NCI-H2196 treated with DMSO at 0.1 percent for 48 hours (cell line): ENCODE measurements at regions not wholly inside any gene's neighbourhood (a gene's known extent, or its start where the extent isn't known, plus 50 kb on each side); places are given as distances from the start of the nearest gene placed in this dataset.

ENCODE experiments used
- DNase-seq: peaks from one replicate; lab custom pipeline; 2025; ENCODE audit not compliant: unreplicated experiment; lab: John Stamatoyannopoulos, UW

DNA sequence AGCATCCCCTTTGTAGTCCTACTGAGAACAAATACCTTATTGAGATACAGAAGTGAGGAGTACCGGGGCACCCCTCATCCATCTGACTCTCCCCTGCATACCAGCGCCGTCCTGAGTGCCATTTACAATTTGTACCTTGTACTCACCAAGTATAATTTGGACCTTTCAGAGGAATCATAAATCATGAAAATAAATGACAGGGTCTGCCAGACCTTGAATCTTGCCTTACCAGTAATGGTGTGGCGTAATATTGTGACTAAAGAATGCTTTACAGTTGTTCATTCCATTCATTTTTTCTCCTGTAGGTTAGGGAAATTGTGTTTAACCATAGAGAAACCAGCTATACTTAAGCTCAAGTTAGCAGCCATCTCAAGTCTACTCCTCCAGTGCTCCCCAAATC is 243.7 kb upstream of the RGS6 start:
- DNase-seq: no peak

DNA sequence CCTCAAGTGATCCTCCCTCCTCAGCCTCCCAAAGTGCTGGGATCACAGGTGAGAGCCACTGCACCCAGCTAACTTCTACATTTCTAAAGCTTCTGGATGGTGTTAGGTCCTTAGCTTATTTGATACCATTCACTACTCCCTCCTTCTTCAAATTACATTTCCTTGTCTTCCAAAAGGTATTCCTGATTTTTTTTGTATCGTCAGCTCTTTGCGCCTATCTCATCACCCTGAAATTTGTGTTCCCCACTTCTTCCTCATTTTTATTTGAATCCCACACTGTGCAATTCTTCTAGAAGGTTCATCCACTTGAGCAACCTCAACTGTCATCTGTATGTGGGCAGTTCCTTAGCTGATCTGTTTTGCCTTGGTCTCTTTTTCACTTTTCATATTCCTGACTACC is 241.8 kb upstream of the RGS6 start:
- DNase-seq: no peak

DNA sequence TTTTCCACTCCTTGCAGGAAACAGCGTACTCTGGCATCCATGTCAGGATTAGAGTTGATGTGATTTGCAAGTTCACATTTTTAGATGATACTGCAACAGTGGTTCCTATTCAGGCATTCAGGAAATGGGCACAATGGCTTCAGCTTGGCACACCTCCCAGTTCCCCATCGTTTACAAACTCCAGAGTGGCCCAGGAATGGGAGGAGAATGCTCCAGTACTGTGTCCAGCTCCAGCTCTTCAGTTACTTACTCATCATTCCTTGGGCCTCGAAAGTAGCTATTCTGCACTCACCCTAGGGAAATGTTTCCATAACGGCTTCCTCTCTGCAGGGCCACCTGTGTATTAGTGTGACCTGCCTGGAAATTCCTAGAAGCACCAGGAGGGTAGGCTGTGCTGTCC is 239.7 kb upstream of the RGS6 start:
- DNase-seq: no peak

DNA sequence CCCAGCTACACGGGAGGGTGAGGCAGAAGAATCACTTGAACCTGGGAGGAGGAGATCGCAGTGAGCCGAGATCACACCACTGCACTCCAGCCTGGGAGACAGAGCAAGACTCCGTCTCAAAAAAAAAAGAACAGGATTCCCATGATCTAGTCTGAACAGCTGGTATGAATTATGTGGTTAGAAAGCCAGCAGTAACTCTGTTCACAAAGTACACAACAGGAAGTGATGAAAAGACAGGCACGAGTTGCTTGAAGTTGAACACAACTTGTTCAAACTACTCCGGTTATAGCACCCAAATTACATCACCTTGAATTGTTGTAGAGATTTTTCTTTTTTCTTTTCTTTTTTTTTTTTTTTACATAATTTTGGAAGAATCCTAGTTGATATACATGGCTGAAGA is 238.8 kb upstream of the RGS6 start:
- no peak for DNase-seq

DNA sequence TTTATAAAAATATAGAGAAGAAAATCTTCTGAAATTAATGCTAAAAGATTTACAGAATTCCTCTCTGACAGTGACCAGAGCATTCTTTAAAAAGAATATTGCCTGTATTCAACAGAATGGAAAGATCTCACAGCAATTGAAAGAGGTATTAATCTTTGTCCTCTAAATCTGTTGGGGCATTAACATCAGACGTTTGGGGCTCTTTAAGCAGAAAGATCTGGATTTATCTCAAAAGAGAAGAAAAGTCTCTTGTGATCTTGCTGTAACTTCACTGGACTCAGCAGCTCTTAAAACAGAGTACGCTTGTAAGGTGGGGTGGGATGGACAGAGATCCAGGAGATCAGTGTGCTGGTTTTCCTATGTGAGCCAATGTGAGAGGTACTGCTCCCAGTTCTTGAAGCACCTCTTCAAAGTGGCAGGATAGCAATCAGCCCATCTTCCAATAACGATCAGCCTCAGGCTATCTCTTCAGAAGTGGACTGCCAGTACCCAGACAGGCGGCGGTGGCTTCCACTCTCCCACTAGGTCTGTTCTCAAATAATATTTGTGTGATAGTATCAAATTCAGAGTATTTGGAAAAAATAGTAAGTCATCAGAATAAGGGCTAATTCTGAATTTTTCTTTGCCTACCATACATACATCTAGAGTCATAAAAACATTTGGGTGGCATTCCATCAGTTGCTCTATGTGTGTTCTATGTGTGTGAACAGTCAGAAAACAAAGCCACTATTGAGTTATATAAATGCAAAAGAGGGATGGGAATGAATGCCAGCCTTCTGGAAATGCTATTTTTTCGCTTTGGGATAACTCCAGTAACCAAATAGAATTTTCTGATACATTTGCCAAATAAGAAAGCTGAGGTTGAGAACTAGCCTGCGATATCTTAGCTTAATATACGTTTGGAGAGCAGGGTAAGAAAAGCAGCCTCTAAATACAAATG is 237.4 kb upstream of the RGS6 start:
- no peak for DNase-seq

DNA sequence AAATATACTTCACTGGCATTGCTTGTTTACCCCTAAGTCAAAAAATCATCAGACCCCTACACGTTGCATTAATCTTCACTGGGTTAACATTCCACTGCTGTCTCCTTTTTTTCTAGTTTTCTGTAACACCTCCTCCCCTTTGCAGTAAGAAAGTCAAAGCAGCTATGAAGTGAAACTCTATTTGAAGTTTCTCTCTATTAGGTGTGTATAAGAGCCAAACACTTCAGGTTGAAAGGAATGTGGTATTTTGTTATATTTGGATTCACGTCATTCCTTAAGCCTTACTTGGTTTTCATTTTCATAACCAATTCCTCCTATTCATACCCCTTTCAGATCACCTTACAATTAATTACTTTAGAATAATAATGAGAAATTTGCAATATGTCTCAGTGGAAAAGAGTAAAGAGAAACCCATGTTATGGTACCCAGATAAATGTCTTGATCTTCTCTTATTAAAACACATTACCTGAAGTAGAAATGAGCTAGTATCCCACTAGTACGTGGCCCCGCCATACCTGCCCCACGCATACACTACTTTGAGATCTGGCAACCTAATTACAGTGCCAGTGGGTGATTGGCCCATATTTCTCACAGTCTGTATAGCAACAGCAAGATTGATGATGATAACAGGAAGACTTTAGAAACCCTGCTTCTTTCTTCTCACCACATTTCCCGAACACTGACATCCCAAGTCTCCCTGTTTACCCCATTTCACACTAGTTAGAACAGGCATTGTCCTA is 236.4 kb upstream of the RGS6 start:
- DNase-seq: no peak

GRCh38 chr14:71698027-71698426 is 234.2 kb upstream of the RGS6 start:
- no peak for DNase-seq

- no peak for DNase-seq
Measured at GRCh38 chr14:71698673-71699072, 233.6 kb upstream of the RGS6 start.

DNA sequence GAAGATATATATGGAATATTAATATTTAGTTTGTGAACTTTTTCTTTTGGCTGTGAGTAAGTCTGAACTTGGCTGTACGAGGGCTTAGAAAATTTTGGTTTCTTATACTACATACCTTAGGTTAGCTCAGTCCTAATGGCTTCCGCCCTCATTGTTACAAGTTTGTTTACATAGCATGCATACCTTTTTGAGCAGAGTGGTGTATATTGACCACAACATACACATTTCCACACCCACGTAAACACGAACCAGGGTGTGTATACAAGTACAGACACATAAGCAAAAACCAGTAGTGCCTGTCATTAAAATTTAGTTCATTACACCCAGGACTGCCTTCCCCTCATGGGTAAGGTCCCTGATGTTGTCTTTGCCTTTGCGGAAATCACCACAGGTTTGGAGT is 230.2 kb upstream of the RGS6 start:
- no peak for DNase-seq

- DNase-seq: no peak
Measured at GRCh38 chr14:71702786-71703185, 229.4 kb upstream of the RGS6 start.

- DNase-seq: no peak
Measured at GRCh38 chr14:71703477-71703876, 228.8 kb upstream of the RGS6 start.

DNA sequence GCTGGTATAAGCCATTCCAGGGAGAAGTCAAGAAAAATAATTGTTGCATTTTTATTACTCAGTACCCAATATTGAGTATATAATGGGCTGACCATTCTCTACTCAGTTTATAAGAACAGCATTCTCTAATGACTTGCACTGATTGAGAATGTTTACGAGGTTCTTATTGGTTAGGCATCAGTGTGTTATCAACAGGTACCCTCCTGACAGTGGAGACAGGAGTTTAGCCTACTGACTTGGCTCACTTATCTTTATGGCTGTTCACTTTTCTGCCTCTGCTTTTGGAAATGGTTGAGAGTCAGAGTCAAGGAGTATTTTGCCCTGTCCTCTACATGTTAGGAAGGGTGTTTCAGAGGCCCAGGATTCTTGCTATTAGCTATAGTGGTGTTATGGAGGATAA is 228.0 kb upstream of the RGS6 start:
- no peak for DNase-seq

- DNase-seq: no peak
Measured at GRCh38 chr14:71705460-71705859, 226.8 kb upstream of the RGS6 start.

DNA sequence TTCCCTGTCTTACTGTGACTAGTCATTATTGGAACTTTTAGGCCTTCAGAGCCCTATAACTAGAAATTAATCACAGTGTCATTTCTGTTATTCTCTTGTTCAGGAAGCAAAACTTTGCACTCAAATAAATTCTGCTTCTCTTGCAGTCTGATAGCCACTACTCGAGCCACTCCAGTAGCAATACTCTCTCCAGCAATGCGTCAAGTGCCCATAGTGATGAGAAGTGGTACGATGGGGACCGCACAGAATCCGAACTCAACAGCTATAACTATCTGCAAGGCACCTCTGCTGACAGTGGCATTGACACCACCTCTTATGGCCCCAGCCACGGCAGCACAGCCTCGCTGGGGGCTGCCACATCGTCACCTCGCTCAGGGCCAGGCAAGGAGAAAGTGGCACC is 223.2 kb upstream of the RGS6 start:
- DNase-seq: no peak

GRCh38 chr14:71709987-71710386 is 222.2 kb upstream of the RGS6 start:
- no peak for DNase-seq

GRCh38 chr14:71711125-71711524 is 221.1 kb upstream of the RGS6 start:
- DNase-seq: no peak

GRCh38 chr14:71711619-71712018 is 220.6 kb upstream of the RGS6 start:
- no peak for DNase-seq

GRCh38 chr14:71712478-71712877 is 219.8 kb upstream of the RGS6 start:
- DNase-seq: no peak

DNA sequence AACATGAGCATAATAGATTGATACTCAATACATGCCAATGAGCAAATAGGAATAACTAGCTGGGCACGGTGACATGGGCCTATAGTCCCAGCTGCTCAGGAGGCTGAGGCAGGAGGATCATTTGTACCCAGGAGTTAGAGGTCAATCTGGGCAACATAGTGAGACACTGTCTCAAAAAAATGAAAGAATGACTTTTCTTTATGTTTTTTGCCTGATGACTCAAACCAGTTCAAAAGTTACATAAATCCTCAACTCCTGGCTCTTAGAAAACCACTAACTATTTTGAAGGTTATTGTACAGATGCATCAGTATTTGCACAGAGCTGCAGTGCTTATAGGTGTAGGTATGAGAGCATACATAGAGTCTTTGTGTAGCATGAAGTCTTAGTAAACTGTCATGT is 219.2 kb upstream of the RGS6 start:
- no peak for DNase-seq

- no peak for DNase-seq
Measured at GRCh38 chr14:71713451-71713850, 218.8 kb upstream of the RGS6 start.

- DNase-seq: no peak
Measured at GRCh38 chr14:71714225-71714624, 218.0 kb upstream of the RGS6 start.

DNA sequence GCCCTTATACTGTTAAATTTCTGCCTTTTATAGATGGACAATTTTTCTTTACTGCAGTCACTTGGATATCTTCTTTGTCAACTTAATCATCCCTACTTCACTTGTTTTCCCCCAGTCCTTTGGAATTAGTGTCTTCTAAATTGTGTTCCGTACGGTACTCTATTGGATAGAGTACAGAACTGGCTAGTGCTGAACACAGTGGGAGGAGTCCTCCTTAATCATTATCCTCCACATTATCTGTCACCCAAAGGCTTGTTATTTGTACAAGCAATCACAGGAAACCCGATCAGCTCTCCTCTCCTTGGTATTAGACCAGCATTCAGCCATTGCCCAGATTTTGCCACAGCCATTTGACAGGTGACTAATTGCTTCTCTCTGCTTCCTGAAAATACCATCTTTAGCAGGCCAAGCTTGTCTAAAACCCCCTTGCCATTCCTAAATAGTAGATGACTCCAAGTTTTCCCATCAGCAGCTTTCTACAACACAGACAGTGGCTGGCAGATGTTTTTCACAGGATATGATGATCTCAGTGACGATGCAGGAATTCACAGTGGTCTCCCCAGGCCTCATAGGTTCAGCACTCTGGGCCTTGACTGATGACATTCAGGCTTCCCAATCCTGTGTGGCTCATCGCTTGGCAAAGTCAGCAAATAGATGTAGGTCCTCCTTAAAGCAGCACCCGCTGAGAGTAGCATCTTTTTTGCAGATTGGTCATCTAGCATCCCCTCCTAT is 216.0 kb upstream of the RGS6 start:
- no peak for DNase-seq
